ENCODE measurements at regions not wholly inside any gene's neighbourhood (a gene's known extent, or its start where the extent isn't known, plus 50 kb on each side); places are given as distances from the start of the nearest gene placed in this dataset.

DNA sequence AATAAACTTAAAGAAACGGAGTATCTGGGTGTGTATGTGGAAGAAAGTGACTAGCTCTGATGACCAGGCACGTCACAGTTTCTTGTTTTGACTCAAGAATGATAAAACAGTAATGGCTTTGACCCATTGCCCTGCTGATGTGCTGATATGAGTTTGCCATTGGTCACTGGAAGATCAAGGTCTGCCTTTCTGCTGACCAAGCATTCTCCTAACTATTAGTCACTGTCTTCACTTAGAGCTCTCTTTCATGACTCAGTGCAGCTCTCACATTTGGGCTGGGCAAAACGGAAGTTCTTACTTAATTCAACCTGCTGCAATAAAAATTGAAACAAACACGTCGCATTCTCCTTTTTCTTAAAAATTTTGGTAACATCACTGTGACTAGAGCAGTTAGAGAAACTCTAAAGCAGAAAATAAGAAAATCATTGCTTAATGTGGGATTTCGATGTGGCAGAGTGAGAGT, 366.7 kb downstream of the BTG1 start:
- TF ChIP-seq, protein P1, sequence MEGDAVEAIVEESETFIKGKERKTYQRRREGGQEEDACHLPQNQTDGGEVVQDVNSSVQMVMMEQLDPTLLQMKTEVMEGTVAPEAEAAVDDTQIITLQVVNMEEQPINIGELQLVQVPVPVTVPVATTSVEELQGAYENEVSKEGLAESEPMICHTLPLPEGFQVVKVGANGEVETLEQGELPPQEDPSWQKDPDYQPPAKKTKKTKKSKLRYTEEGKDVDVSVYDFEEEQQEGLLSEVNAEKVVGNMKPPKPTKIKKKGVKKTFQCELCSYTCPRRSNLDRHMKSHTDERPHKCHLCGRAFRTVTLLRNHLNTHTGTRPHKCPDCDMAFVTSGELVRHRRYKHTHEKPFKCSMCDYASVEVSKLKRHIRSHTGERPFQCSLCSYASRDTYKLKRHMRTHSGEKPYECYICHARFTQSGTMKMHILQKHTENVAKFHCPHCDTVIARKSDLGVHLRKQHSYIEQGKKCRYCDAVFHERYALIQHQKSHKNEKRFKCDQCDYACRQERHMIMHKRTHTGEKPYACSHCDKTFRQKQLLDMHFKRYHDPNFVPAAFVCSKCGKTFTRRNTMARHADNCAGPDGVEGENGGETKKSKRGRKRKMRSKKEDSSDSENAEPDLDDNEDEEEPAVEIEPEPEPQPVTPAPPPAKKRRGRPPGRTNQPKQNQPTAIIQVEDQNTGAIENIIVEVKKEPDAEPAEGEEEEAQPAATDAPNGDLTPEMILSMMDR (IDR thresholded peaks at IDR 0.05; ENCODE audit: low read depth, low read length, missing control alignments), result no peak
- no peak overlapping the region for H3K4me3 ChIP-seq (replicated peaks; ENCODE audit: low read depth, low read length)
- DNase-seq (ENCODE audit: extremely low read depth, low read depth), result peak; percentile 83

DNA sequence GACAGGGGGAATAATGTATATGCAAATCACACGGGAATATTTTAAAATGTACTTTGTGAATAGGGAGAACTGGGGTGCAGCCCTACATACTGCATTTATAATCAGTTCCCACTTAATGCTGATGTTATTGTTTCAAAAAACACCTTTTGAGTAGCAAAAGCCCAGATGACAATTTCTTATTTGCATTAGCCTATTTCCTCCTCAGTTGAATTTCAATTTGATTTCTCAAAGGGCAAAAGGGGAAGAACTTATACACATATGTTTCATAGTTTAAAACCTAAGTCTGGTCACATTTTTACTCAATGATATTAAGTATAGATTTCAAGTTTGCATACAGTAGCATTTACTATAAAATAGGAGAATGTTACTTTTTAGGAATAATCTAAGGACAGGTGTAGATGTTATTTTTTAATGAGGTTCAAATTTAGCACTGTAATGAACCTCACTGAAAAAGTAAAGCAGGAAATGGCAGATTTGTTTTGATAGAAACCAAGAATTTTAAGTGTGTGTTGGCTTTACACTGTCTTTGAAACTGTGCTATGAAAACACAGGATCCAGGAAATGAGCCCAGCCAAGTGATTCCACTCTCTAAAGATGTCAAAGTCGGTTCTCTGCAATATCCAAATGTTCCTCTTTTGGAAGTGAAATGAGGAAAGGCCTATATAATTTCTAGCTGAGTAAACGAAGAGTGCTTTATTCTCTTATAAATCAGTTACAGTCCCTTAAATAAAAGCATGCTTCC, 367.4 kb downstream of the BTG1 start:
- TF ChIP-seq, protein P1 (IDR thresholded peaks at IDR 0.05; ENCODE audit: low read depth, low read length, missing control alignments), result no peak

DNA sequence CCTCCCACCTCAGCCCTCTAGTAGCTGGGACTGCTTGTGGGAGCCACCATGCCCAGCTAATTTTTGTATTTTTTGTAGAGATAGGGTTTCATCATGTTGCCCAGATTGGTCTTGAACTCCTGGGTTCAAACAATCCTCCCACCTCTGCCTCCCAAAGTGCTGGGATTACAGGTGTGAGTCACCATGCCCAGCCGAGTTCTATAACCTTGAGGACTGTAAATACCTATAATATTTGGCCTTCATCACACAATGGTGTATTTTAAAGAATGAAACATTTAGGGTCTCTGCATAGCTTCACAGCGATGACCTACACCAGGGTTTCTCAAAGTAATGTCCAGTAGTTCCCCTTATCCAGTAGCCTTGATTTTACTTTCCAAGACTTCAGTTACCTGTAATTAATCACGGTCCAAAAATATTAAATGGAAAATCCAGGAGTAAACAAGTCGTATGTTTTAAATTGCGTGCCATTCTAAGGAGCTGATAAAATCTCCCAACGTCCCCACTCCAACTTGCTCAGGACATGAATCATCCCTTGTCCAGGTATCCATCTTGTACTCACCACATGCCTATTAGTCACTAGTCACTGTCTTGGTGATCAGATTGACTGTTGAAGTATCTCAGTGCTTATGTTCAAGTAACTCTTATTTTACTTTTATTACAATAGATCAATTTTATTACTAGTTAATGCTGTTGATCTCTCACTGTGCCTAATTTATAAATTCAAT, 368.2 kb downstream of the BTG1 start:
- H3K4me3 ChIP-seq (replicated peaks; ENCODE audit: low read depth, low read length), result no peak overlapping the region
- TF ChIP-seq, protein P1 (IDR thresholded peaks at IDR 0.05; ENCODE audit: low read depth, low read length, missing control alignments), result no peak
- DNase-seq (ENCODE audit: extremely low read depth, low read depth), result no peak

More for the DNA sequence above, 367.4 kb downstream of the BTG1 start:
- no peak for DNase-seq (ENCODE audit: extremely low read depth, low read depth)
- no peak overlapping the region for H3K4me3 ChIP-seq (replicated peaks; ENCODE audit: low read depth, low read length)

DNA sequence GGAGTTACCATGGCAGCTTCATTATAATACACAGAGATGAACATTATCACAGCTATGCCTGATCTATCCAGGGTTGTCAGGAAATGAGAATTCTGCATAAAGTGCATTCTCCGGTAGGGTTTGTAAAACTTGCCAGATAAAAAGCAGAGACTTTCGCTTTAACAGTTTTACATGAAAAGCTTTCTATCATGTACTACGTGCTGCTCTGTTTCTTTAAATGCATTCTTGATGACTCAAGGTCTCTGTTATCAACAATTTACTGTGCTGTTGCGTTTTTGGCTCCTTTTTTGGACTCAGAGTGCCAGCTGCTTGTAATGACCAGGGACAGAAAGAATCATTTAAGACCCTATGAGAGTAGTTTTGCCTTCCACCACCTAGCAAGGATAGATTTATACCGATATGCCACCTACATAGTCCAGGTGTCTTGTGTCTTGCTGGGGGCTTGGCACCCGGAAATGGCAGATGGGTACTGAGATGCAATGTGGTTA, 371.2 kb downstream of the BTG1 start:
- no peak overlapping the region for H3K4me3 ChIP-seq (replicated peaks; ENCODE audit: low read depth, low read length)
- TF ChIP-seq, protein P1 (IDR thresholded peaks at IDR 0.05; ENCODE audit: low read depth, low read length, missing control alignments), result no peak
- DNase-seq (ENCODE audit: extremely low read depth, low read depth), result peak; percentile 3

DNA sequence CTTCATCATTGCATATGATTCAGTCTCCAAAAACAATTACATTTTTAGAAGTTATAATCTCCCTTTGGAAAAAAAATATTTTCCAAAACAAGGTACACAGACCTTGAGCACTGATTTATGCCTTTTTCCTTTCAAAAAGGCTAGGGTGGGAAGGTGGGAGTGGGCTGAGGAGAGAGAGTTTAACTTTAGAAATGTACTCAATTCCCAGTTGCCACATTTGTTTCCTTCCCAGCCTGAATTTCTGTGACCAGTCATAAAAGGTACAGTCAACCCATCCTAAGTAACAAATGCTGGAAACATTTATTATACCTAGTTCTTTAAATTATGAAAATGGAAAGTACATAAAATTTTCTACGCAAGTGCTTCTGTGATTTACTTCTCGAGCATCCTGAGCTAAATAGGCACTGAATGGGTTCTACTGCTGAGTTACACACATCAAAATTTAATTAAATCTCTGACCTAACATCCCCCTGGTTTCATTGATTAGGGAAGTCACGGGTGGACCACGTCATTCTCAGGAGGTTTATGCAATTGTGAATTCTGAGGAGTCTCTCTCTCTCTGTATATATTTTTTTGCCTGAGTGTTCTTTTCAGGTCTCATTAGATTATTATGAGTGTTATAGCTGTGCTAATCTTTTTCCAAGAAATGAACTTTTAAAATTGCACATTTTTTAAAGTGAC, 371.8 kb downstream of the BTG1 start:
- TF ChIP-seq, protein P1 (IDR thresholded peaks at IDR 0.05; ENCODE audit: low read depth, low read length, missing control alignments), result no peak
- no peak for DNase-seq (ENCODE audit: extremely low read depth, low read depth)
- no peak overlapping the region for H3K4me3 ChIP-seq (replicated peaks; ENCODE audit: low read depth, low read length)

DNA sequence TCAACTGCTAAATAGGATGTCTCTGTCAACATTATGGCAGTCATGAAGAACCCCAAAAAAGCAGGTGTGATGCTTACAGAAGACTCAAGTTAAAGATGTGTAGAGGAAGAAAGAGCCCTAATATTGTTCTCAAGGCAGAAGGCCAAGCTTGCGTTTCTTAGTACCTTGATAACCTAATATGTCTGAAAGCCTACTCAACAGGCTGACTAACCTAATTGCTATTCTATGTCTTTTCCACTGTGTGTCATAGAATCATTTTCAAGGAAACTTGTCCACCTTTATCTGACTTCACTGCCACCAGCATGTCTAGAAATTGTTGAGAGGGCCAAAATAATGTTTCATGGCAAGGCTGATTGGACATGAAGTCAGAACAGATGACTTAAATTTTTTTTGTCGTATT, 373.2 kb downstream of the BTG1 start:
- TF ChIP-seq, protein P1 (IDR thresholded peaks at IDR 0.05; ENCODE audit: low read depth, low read length, missing control alignments), result no peak
- DNase-seq (ENCODE audit: extremely low read depth, low read depth), result no peak
- no peak overlapping the region for H3K4me3 ChIP-seq (replicated peaks; ENCODE audit: low read depth, low read length)

All from HFF-Myc (cell line).